ENCODE measurements at regions not wholly inside any gene's neighbourhood (a gene's known extent, or its start where the extent isn't known, plus 50 kb on each side); places are given as distances from the start of the nearest gene placed in this dataset.

- ATAC-seq (peak; percentile 91), DNase-seq (peak; percentile 73 to 83 (median 76))
- intact Hi-C loops (cut with DNase I, micrococcal nuclease): no loop called here
- no peaks in the 10 kb centered on the region for H3K36me3 ChIP-seq (ENCODE audit: low read depth)
- peaks cover 7% of the 10 kb centered on the region for H3K4me1 ChIP-seq (ENCODE audit: low read depth)
- no peaks in the 10 kb centered on the region for H3K9me3 ChIP-seq
- TF ChIP-seq, protein P1, sequence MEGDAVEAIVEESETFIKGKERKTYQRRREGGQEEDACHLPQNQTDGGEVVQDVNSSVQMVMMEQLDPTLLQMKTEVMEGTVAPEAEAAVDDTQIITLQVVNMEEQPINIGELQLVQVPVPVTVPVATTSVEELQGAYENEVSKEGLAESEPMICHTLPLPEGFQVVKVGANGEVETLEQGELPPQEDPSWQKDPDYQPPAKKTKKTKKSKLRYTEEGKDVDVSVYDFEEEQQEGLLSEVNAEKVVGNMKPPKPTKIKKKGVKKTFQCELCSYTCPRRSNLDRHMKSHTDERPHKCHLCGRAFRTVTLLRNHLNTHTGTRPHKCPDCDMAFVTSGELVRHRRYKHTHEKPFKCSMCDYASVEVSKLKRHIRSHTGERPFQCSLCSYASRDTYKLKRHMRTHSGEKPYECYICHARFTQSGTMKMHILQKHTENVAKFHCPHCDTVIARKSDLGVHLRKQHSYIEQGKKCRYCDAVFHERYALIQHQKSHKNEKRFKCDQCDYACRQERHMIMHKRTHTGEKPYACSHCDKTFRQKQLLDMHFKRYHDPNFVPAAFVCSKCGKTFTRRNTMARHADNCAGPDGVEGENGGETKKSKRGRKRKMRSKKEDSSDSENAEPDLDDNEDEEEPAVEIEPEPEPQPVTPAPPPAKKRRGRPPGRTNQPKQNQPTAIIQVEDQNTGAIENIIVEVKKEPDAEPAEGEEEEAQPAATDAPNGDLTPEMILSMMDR (IDR thresholded peaks at IDR 0.05): no peak
- H3K4me3 ChIP-seq: no peak overlapping the region
These were observed 647.2 kb downstream of the BNC2 start for GRCh38 chr9:16223074-16223871.

DNA sequence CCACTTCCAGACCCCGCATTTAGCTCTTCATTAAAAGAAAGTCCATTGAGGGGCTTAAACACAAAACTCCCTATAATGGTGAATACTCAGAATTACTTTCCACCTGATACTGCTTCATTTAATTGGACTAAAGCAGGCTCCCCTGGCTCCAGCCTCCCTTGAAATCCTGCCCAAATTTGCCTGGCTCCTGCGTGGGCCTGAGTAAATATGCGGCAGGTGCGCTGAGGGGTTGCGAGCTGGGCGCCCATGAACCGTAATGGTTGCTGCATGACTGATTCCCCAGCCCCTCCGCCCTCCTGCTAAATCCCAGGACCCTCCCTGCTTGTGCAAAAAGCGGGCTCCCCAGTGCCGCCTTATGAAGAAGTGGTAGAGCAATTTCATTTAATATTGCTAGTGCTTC lies 639.7 kb downstream of the BNC2 start:
- intact Hi-C loops (cut with DNase I, micrococcal nuclease): no loop called here
- DNase-seq (no peak), ATAC-seq (no peak)
- Histone ChIP-seq H3K4me3 (no peak overlapping the region), H3K36me3 (ENCODE audit: low read depth) (no peaks in the 10 kb centered on the region), H3K9me3 (peaks cover 4% of the 10 kb centered on the region), H3K4me1 (ENCODE audit: low read depth) (no peaks in the 10 kb centered on the region)
- TF ChIP-seq, protein P1 (IDR thresholded peaks at IDR 0.05): no peak

DNA sequence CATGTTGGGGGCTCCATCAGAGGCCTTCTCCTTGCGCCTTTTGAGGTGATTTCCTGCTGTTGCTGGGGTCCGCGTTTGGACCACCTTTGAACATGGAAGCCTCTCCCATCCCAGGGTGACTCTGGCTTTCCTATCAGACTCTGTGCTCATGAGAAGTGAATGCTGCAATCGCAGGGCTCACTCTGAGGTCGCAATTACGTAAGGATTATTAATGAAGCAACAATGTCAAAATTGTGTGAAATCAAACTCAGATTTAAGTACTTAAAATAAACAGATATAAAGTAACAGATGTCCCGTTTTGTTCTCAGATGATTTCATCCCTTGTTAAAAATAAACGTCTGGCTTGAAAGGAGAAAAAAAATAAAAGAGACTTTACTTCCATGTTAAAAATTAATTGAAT lies 634.2 kb downstream of the BNC2 start:
- H3K9me3 ChIP-seq: peaks cover 4% of the 10 kb centered on the region
- no peaks in the 10 kb centered on the region for H3K36me3 ChIP-seq (ENCODE audit: low read depth)
- intact Hi-C loops (cut with DNase I, micrococcal nuclease): no loop called here
- no peak for DNase-seq
- H3K4me3 ChIP-seq: no peak overlapping the region
- TF ChIP-seq, protein P1 (IDR thresholded peaks at IDR 0.05): no peak
- H3K4me1 ChIP-seq (ENCODE audit: low read depth): no peaks in the 10 kb centered on the region
- ATAC-seq: no peak

GRCh38 chr9:16236882-16237281 lies 633.6 kb downstream of the BNC2 start:
- TF ChIP-seq, protein P1 (IDR thresholded peaks at IDR 0.05): no peak
- no peak for DNase-seq
- Histone ChIP-seq H3K36me3 (ENCODE audit: low read depth) (no peaks in the 10 kb centered on the region), H3K4me1 (ENCODE audit: low read depth) (no peaks in the 10 kb centered on the region), H3K4me3 (no peak overlapping the region), H3K9me3 (peaks cover 4% of the 10 kb centered on the region)
- intact Hi-C loops (cut with DNase I, micrococcal nuclease): no loop called here
- ATAC-seq: no peak

DNA sequence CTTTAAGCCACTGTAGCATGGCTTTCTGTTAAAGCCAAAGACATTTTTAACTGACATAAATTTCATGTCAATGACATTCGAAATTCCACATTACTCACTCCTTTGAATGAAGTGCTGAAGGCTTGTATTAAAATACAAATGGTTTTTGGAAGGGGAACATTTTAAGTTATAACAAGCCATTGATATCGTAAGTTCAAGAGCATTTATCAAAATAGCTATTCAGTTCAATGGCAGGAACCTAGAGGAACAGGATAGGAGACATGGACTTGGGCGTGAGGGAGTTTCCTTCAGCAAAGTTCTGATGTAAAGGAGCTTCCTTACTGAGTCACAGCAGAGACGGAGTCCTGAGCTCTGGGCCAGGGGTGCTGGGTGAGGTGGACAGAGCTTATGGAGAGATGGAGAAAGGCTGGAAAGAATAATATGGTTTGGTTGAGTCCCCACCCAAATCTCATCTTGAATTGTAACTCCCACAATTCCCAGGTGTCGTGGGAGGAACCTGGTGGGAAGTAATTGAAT lies 631.8 kb downstream of the BNC2 start:
- Histone ChIP-seq H3K4me3 (no peak overlapping the region), H3K9me3 (peaks cover 4% of the 10 kb centered on the region), H3K36me3 (ENCODE audit: low read depth) (no peaks in the 10 kb centered on the region), H3K4me1 (ENCODE audit: low read depth) (no peaks in the 10 kb centered on the region)
- TF ChIP-seq, protein P1 (IDR thresholded peaks at IDR 0.05): no peak
- ATAC-seq (no peak), DNase-seq (no peak)
- intact Hi-C loops (cut with DNase I, micrococcal nuclease): no loop called here

Measured in mucosa of descending colon (tissue), 3 donors.